Neuronal stem cell (in vitro differentiated cells): ENCODE measurements at regions not wholly inside any gene's neighbourhood (a gene's known extent, or its start where the extent isn't known, plus 50 kb on each side); places are given as distances from the start of the nearest gene placed in this dataset.

Experiments
- DNase-seq: peaks from one replicate; pipeline ENCODE4 v3.0.0-alpha.2; 2013; ENCODE audit warnings: low spot score
- H2AFZ ChIP-seq: one replicate; pipeline ENCODE4 v1.6.1; 2013; ENCODE audit warnings: mild to moderate bottlenecking, low read length, inconsistent platforms
- H2AK5ac ChIP-seq: 2 replicates; pipeline ENCODE4 v1.6.1; 2013; ENCODE audit warnings: low read depth, mild to moderate bottlenecking, inconsistent platforms, low read length, moderate library complexity, mixed read lengths
- H2BK120ac ChIP-seq: 2 replicates; pipeline ENCODE4 v1.6.1; 2013; ENCODE audit warnings: low read depth, mild to moderate bottlenecking, inconsistent platforms, low read length, moderate library complexity, mixed read lengths
- H2BK12ac ChIP-seq: one replicate; pipeline ENCODE4 v1.6.1; 2013; ENCODE audit warnings: low read length, inconsistent platforms
- H2BK15ac ChIP-seq: 2 replicates; pipeline ENCODE4 v1.6.1; 2013; ENCODE audit warnings: mild to moderate bottlenecking, low read length, inconsistent platforms, mixed read lengths
- H2BK5ac ChIP-seq: one replicate; pipeline ENCODE4 v1.6.1; 2013; ENCODE audit warnings: inconsistent platforms, mild to moderate bottlenecking, low read length, moderate library complexity
- H3K14ac ChIP-seq: one replicate; pipeline ENCODE4 v1.6.1; 2013; ENCODE audit warnings: low read length, inconsistent platforms
- H3K18ac ChIP-seq: 2 replicates; pipeline ENCODE4 v1.6.1; 2013; ENCODE audit warnings: low read length, inconsistent platforms
- H3K23ac ChIP-seq: 2 replicates; pipeline ENCODE4 v1.6.1; 2013; ENCODE audit warnings: low read depth, mild to moderate bottlenecking, mixed read lengths, low read length, inconsistent platforms; ENCODE audit not compliant: poor library complexity
- H3K27ac ChIP-seq: replicated peaks from 3 replicates; pipeline ENCODE4 v1.5.1; 2013; ENCODE audit warnings: low read length, inconsistent platforms
- H3K27me3 ChIP-seq, 3 experiments: 2 replicates each; pipeline ENCODE4 v1.6.1; 2013; ENCODE audit warnings: low read length in 3 of 3, mild to moderate bottlenecking in 2 of 3, inconsistent platforms in 1 of 3, low read depth in 1 of 3, mixed read lengths in 1 of 3, moderate library complexity in 1 of 3; ENCODE audit not compliant: control insufficient read depth in 3 of 3, insufficient read depth in 3 of 3
- H3K36me3 ChIP-seq, 2 donors: replicated peaks in 1 of 2; 2 replicates each; pipeline ENCODE4 v1.6.1; 2013; ENCODE audit warnings: low read length in 2 of 2; ENCODE audit not compliant: control insufficient read depth in 2 of 2, insufficient read depth in 2 of 2
- H3K4ac ChIP-seq: 2 replicates; pipeline ENCODE4 v1.6.1; 2013; ENCODE audit warnings: inconsistent platforms, mild to moderate bottlenecking, low read length, moderate library complexity
- H3K4me1 ChIP-seq, 2 donors: 1 replicate in 1 of 2; 2 replicates in 1 of 2; pipeline ENCODE4 v1.6.1; 2013; ENCODE audit warnings: low read length in 2 of 2, low read depth in 1 of 2; ENCODE audit not compliant: control insufficient read depth in 2 of 2, insufficient read depth in 1 of 2
- H3K4me2 ChIP-seq: one replicate; pipeline ENCODE4 v1.6.1; 2013; ENCODE audit warnings: mild to moderate bottlenecking, low read length, inconsistent platforms; ENCODE audit not compliant: insufficient read depth, poor library complexity, severe bottlenecking
- H3K4me3 ChIP-seq, 2 donors: 2 replicates each; pipeline ENCODE4 v1.5.1; 2013; ENCODE audit warnings: low read length in 2 of 2, mild to moderate bottlenecking in 2 of 2, inconsistent platforms in 1 of 2, moderate library complexity in 1 of 2
- H3K79me1 ChIP-seq: one replicate; pipeline ENCODE4 v1.6.1; 2013; ENCODE audit warnings: low read depth, mild to moderate bottlenecking, inconsistent platforms, low read length, moderate library complexity
- H3K9ac ChIP-seq: one replicate; pipeline ENCODE4 v1.6.1; 2013; ENCODE audit warnings: mild to moderate bottlenecking, low read depth, low read length, inconsistent platforms; ENCODE audit not compliant: poor library complexity
- H3K9me3 ChIP-seq, 2 donors: replicated peaks in 1 of 2; 2 replicates each; pipeline versions ENCODE3 to v1.6.1; 2013; ENCODE audit warnings: low read length in 2 of 2, mild to moderate bottlenecking in 2 of 2, inconsistent platforms in 1 of 2, low read depth in 1 of 2, mixed read lengths in 1 of 2, moderate library complexity in 1 of 2; ENCODE audit not compliant: control insufficient read depth in 2 of 2, insufficient read depth in 1 of 2
- H4K8ac ChIP-seq: one replicate; pipeline ENCODE4 v1.6.1; 2013; ENCODE audit warnings: low read depth, mild to moderate bottlenecking, inconsistent platforms, low read length, moderate library complexity
- H4K91ac ChIP-seq: one replicate; pipeline ENCODE4 v1.6.1; 2013; ENCODE audit warnings: low read length, low read depth, mild to moderate bottlenecking, inconsistent platforms; ENCODE audit not compliant: poor library complexity
- WGBS, 2 donors: extraction: QIAGEN DNeasy Blood & Tissue Kit; methylation state at CpG; one replicate each; pipeline ENCODE4 v1.1.7; 2013; ENCODE audit warnings: missing lambda C conversion rate in 2 of 2, mixed read lengths in 1 of 2; ENCODE audit not compliant: insufficient read length in 2 of 2, insufficient replicate concordance in 1 of 2; ENCODE audit errors: extremely low coverage in 2 of 2; 5-methylcytosine and 5-hydroxymethylcytosine counted together

DNA sequence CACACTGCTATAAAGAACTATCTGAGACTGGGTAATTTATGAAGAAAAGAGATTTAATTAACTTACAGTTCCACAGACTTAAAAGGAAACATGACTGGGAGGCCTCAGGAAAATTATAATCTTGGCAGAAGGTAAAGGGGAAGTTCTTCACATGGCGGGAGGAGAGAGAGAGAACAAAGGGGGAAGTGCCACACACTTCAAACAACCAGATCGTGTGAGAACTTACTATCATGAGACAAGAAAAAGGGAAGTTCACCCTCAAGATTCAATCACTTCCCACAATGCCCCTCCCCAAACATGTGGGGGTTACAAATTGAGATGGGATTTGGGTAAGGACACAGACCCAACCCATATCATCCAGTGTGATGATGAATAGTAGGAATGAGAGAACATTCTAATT, 366.5 kb downstream of the LRFN5 start:
- Histone ChIP-seq H2BK120ac (no peak overlapping the region), H2AK5ac (no peak overlapping the region), H2AFZ (no peak overlapping the region), H3K79me1 (no peaks in the 10 kb centered on the region), H3K4ac (no peak overlapping the region), H3K9me3 (peaks cover 0 to 1% of the 10 kb centered on the region in 2 donors), H3K23ac (no peak overlapping the region), H3K36me3 (no peaks in the 10 kb centered on the region), H3K27me3 (no peaks in the 10 kb centered on the region), H2BK5ac (no peak overlapping the region), H3K14ac (no peak overlapping the region), H3K27ac (no peak overlapping the region), H2BK15ac (no peak overlapping the region), H3K4me3 (no peak overlapping the region), H3K4me1 (no peaks in the 10 kb centered on the region), H4K8ac (no peak overlapping the region), H3K9ac (no peak overlapping the region), H3K18ac (no peak overlapping the region), H4K91ac (no peak overlapping the region), H3K4me2 (no peak overlapping the region), H2BK12ac (no peak overlapping the region)
- no peak for DNase-seq
- no CpG with 5 or more reads among the region's 2 CpGs for WGBS, 2 donors

DNA sequence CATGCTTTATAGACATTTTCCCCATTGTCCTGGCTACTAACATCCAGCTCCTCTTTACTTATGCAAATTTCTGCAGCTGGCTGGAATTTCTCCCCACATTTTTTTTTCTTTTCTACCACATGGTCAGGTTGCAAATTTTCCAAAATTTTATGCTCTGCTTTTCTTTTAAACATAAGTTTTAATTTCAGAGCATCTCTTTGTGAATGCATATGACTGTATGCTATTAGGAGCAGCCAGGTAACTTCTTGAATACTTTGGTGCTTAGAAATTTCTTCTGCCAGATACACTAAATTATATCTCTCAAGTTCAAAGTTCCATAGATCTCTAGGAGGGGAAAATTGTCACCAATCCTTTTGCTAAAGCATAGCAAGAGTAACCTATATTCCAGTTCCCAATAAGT, 365.9 kb downstream of the LRFN5 start:
- Histone ChIP-seq H3K9me3 (peaks cover 0 to 1% of the 10 kb centered on the region in 2 donors), H3K36me3 (no peaks in the 10 kb centered on the region), H2BK15ac (no peak overlapping the region), H3K4ac (no peak overlapping the region), H3K27ac (no peak overlapping the region), H2AK5ac (no peak overlapping the region), H3K4me3 (no peak overlapping the region), H3K14ac (no peak overlapping the region), H2BK5ac (no peak overlapping the region), H4K91ac (no peak overlapping the region), H3K9ac (no peak overlapping the region), H2AFZ (no peak overlapping the region), H4K8ac (no peak overlapping the region), H2BK120ac (no peak overlapping the region), H3K23ac (no peak overlapping the region), H3K4me1 (no peaks in the 10 kb centered on the region), H3K27me3 (no peaks in the 10 kb centered on the region), H3K79me1 (no peaks in the 10 kb centered on the region), H2BK12ac (no peak overlapping the region), H3K4me2 (no peak overlapping the region), H3K18ac (no peak overlapping the region)
- DNase-seq = no peak

DNA sequence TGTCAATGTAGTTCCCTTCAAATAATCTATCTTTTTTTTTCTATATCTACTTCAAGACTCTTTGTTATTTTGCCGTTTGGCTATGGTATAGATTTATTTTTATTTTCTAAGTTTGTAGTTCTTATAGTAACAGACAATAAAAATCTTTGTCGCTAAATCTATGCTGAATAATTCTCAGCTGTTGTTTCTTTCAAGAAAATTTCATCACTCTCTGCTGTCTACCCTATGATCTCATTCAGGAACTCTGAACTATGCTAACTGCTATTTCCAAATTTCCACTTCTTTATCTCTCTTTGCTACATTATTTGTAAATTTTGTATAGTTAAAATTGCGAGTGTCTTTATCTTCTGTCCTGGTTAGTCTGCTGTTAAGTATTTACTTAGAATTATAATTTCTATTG, 353.6 kb downstream of the LRFN5 start:
- no CpG with 5 or more reads among the region's 3 CpGs for WGBS, 2 donors
- no peak overlapping the region for H2BK5ac ChIP-seq

DNA sequence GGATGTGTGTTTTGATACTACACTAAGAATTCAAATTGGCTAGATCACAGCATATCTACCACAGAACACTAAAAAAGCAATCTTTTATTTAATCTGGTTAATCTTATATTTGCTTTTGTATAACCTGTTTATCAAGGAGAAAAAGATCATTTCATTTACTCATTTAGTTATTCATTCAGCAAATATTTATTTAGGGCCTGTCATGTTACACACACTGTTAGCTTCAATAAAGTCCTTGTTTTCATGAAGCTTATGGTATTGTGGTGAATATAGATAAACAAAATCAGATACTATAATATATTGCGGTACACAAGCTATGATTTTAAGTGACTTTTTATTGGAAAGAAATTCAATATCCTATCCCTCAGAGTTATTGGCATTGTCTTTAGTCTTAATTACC, 350.8 kb downstream of the LRFN5 start:
- Histone ChIP-seq H3K27ac (no peak overlapping the region), H3K79me1 (no peaks in the 10 kb centered on the region), H2BK15ac (no peak overlapping the region), H3K9me3 (no peaks in the 10 kb centered on the region), H4K91ac (no peak overlapping the region), H2BK120ac (no peak overlapping the region), H2BK5ac (no peak overlapping the region), H3K4me1 (no peaks in the 10 kb centered on the region), H3K18ac (no peak overlapping the region), H3K14ac (no peak overlapping the region), H3K27me3 (no peaks in the 10 kb centered on the region), H3K4me3 (no peak overlapping the region), H2AK5ac (no peak overlapping the region), H3K4ac (no peak overlapping the region), H2AFZ (no peak overlapping the region), H4K8ac (no peak overlapping the region), H3K23ac (no peak overlapping the region), H3K36me3 (no peaks in the 10 kb centered on the region), H3K4me2 (no peak overlapping the region), H2BK12ac (no peak overlapping the region), H3K9ac (no peak overlapping the region)
- WGBS, 2 donors = no CpG with 5 or more reads among the region's 1 CpG
- DNase-seq = no peak

More for the DNA sequence above, 353.6 kb downstream of the LRFN5 start:
- H3K27ac ChIP-seq = no peak overlapping the region
- H2BK12ac ChIP-seq = no peak overlapping the region
- DNase-seq = no peak
- no peaks in the 10 kb centered on the region for H3K36me3 ChIP-seq
- H2BK15ac ChIP-seq = no peak overlapping the region
- H3K23ac ChIP-seq = no peak overlapping the region
- no peak overlapping the region for H3K4me2 ChIP-seq
- no peak overlapping the region for H3K18ac ChIP-seq
- H3K4me1 ChIP-seq = no peaks in the 10 kb centered on the region
- no peaks in the 10 kb centered on the region for H3K27me3 ChIP-seq
- H3K79me1 ChIP-seq = no peaks in the 10 kb centered on the region
- H3K4me3 ChIP-seq = no peak overlapping the region
- no peak overlapping the region for H4K91ac ChIP-seq
- no peak overlapping the region for H2AFZ ChIP-seq
- H2AK5ac ChIP-seq = no peak overlapping the region
- no peaks in the 10 kb centered on the region for H3K9me3 ChIP-seq
- no peak overlapping the region for H3K9ac ChIP-seq
- H2BK120ac ChIP-seq = no peak overlapping the region
- no peak overlapping the region for H3K4ac ChIP-seq
- H3K14ac ChIP-seq = no peak overlapping the region
- H4K8ac ChIP-seq = no peak overlapping the region
